Left kidney (tissue), 1 donor: ENCODE measurements at regions not wholly inside any gene's neighbourhood (a gene's known extent, or its start where the extent isn't known, plus 50 kb on each side); places are given as distances from the start of the nearest gene placed in this dataset.
A peak's percentile ranks its signal among the peaks of the same experiment; 100 is the strongest.
"Not testable (repeated sequence)": the region's sequence is repeated elsewhere in the genome, so short reads cannot be mapped to it uniquely, and the experiment has no call there.

Source experiments
- DNase-seq: peaks from one replicate; pipeline ENCODE4 v3.0.0-alpha.2; 2013

GRCh38 chr6:56904068-56904467 lies 50.8 kb upstream of the BEND6 start:
- no peak for DNase-seq

GRCh38 chr6:56902641-56903464 lies 52.1 kb upstream of the BEND6 start:
- peak; percentile 42 for DNase-seq

- DNase-seq = no peak
Observed at GRCh38 chr6:56900784-56901183, 54.1 kb upstream of the BEND6 start.

GRCh38 chr6:56899753-56900152 lies 55.2 kb upstream of the BEND6 start:
- DNase-seq = no peak

GRCh38 chr6:56899311-56899710 lies 55.6 kb upstream of the BEND6 start:
- DNase-seq = no peak

- no peak for DNase-seq
Observed at GRCh38 chr6:56897789-56898529, 56.9 kb upstream of the BEND6 start.

GRCh38 chr6:56891754-56892153 lies 63.2 kb upstream of the BEND6 start:
- DNase-seq = no peak

- no peak for DNase-seq
Observed at GRCh38 chr6:56890683-56891429, 64.1 kb upstream of the BEND6 start.

- no peak for DNase-seq
Observed at GRCh38 chr6:56890066-56890465, 64.8 kb upstream of the BEND6 start.

- DNase-seq = no peak
Observed at GRCh38 chr6:56889492-56889891, 65.4 kb upstream of the BEND6 start.

- DNase-seq = no peak
Observed at GRCh38 chr6:56888687-56889086, 66.2 kb upstream of the BEND6 start.

GRCh38 chr6:56887086-56887485 lies 67.8 kb upstream of the BEND6 start:
- no peak for DNase-seq

- DNase-seq = no peak
Observed at GRCh38 chr6:56877922-56878321, 77.0 kb upstream of the BEND6 start.

- DNase-seq = no peak
Observed at GRCh38 chr6:56875961-56876360, 78.9 kb upstream of the BEND6 start.

- no peak for DNase-seq
Observed at GRCh38 chr6:56875523-56875922, 79.4 kb upstream of the BEND6 start.

GRCh38 chr6:56874328-56874727 lies 80.6 kb upstream of the BEND6 start:
- no peak for DNase-seq

GRCh38 chr6:56870053-56870452 lies 84.9 kb upstream of the BEND6 start:
- DNase-seq = not testable (repeated sequence)

GRCh38 chr6:56869346-56869745 lies 85.6 kb upstream of the BEND6 start:
- no peak for DNase-seq

- no peak for DNase-seq
Observed at GRCh38 chr6:56868687-56869086, 86.2 kb upstream of the BEND6 start.

GRCh38 chr6:56866917-56867522 lies 87.9 kb upstream of the BEND6 start:
- no peak for DNase-seq

- no peak for DNase-seq
Observed at GRCh38 chr6:56865081-56865875, 89.6 kb upstream of the BEND6 start.
